Inflammatory macrophage treated with lipopolysaccharide for 4 hours (primary cell): ENCODE measurements at regions not wholly inside any gene's neighbourhood (a gene's known extent, or its start where the extent isn't known, plus 50 kb on each side); places are given as distances from the start of the nearest gene placed in this dataset.
"Not testable (repeated sequence)": the region's sequence is repeated elsewhere in the genome, so short reads cannot be mapped to it uniquely, and the experiment has no call there.

ENCODE experiments used
- DNase-seq: peaks from one replicate; pipeline ENCODE4 v3.0.0-alpha.2; 2020

- DNase-seq: no peak
Measured at GRCh38 chr3:182000447-182000846, 288.7 kb downstream of the SOX2 start.

GRCh38 chr3:182005219-182005618 is 293.5 kb downstream of the SOX2 start:
- no peak for DNase-seq

- DNase-seq: no peak
Measured at GRCh38 chr3:182005701-182006100, 294.0 kb downstream of the SOX2 start.

GRCh38 chr3:182006431-182006830 is 294.7 kb downstream of the SOX2 start:
- no peak for DNase-seq

- DNase-seq: no peak
Measured at GRCh38 chr3:182007441-182007840, 295.7 kb downstream of the SOX2 start.

- no peak for DNase-seq
Measured at GRCh38 chr3:182018361-182018760, 306.6 kb downstream of the SOX2 start.

- DNase-seq: no peak
Measured at GRCh38 chr3:182019926-182020325, 308.2 kb downstream of the SOX2 start.

- no peak for DNase-seq
Measured at GRCh38 chr3:182023843-182024242, 312.1 kb downstream of the SOX2 start.

- no peak for DNase-seq
Measured at GRCh38 chr3:182027366-182027765, 315.6 kb downstream of the SOX2 start.

GRCh38 chr3:182028081-182028480 is 316.4 kb downstream of the SOX2 start:
- no peak for DNase-seq

GRCh38 chr3:182034231-182034630 is 322.5 kb downstream of the SOX2 start:
- not testable (repeated sequence) for DNase-seq

- DNase-seq: no peak
Measured at GRCh38 chr3:182035324-182035723, 323.6 kb downstream of the SOX2 start.

- no peak for DNase-seq
Measured at GRCh38 chr3:182036382-182036781, 324.7 kb downstream of the SOX2 start.

- no peak for DNase-seq
Measured at GRCh38 chr3:182041668-182042291, 330.1 kb downstream of the SOX2 start.

GRCh38 chr3:182045736-182046135 is 334.0 kb downstream of the SOX2 start:
- DNase-seq: no peak

- DNase-seq: no peak
Measured at GRCh38 chr3:182046166-182046764, 334.5 kb downstream of the SOX2 start.

- DNase-seq: no peak
Measured at GRCh38 chr3:182050932-182051331, 339.2 kb downstream of the SOX2 start.

GRCh38 chr3:182052332-182052731 is 340.6 kb downstream of the SOX2 start:
- DNase-seq: no peak

GRCh38 chr3:182052757-182053156 is 341.0 kb downstream of the SOX2 start:
- DNase-seq: no peak

- DNase-seq: no peak
Measured at GRCh38 chr3:182058488-182058887, 346.8 kb downstream of the SOX2 start.

- no peak for DNase-seq
Measured at GRCh38 chr3:182063742-182064141, 352.0 kb downstream of the SOX2 start.

- no peak for DNase-seq
Measured at GRCh38 chr3:182067423-182067822, 355.7 kb downstream of the SOX2 start.

- DNase-seq: no peak
Measured at GRCh38 chr3:182078316-182078715, 366.6 kb downstream of the SOX2 start.

GRCh38 chr3:182078929-182079328 is 367.2 kb downstream of the SOX2 start:
- no peak for DNase-seq

GRCh38 chr3:182081096-182081495 is 369.4 kb downstream of the SOX2 start:
- DNase-seq: no peak
